HEK293T (cell line): ENCODE measurements at regions not wholly inside any gene's neighbourhood (a gene's known extent, or its start where the extent isn't known, plus 50 kb on each side); places are given as distances from the start of the nearest gene placed in this dataset.

Experiments
- CTBP1 ChIP-seq: fragments of 450-650 bp; IDR thresholded peaks from 2 replicates; pipeline ENCODE4 v1.6.1; 2016; ENCODE audit warnings: borderline replicate concordance
- FOXK2 ChIP-seq: fragments of 450-650 bp; IDR thresholded peaks from 2 replicates; pipeline ENCODE4 v1.6.1; 2016; ENCODE audit warnings: mild to moderate bottlenecking
- SUZ12 ChIP-seq: fragments of 450-650 bp; IDR thresholded peaks from 2 replicates; pipeline ENCODE4 v1.6.1; 2016; ENCODE audit warnings: mild to moderate bottlenecking

DNA sequence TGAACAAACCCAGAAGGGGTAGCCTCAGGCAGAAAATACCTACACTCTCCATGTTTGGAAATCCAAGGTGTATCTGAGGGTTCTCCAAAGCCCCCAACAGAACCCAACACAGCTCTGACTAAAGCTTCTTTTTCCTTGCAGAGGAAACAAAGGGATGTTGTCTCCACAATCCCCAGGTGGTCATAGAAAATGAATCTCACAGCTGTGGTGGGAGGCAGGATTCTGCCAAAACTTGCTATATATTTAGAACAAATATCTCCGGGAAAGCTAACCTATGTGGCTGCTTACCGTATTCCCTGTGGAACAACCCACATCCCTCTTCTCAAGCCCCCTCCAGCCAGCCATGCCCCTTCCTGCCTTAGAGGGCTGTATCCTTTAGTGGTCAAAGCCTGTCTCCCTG, 406.1 kb downstream of the PRDM2 start:
- no peak for TF ChIP-seq SUZ12
- TF ChIP-seq FOXK2 = no peak
- no peak for TF ChIP-seq CTBP1
